Muscle of back (tissue), 3 donors: ENCODE measurements at regions not wholly inside any gene's neighbourhood (a gene's known extent, or its start where the extent isn't known, plus 50 kb on each side); places are given as distances from the start of the nearest gene placed in this dataset.
A peak's percentile ranks its signal among the peaks of the same experiment; 100 is the strongest.

Experiments used
- DNase-seq, 3 donors: peaks; one replicate each; pipeline versions ENCODE4 v3.0.0 to v3.0.0-alpha.2; 2013

DNA sequence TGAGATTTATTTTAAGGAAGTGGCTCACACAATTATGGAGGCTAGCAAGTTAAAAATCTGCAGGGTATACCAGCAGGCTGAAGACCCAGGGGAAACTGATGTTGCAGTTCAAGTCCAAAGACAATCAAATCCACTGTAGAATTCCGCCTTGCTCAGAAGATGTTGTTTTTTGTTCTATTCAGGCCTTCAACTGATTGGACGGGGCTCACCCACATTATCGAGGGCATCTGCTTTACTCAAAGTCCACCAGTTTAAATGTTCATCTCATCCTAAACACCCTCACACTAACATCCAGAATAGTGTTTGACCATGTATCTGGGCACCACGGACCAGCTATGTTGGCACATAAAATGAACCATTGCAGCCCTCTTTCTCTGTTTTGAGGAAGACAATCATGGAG lies 211.2 kb upstream of the GPR26 start:
- no peak for DNase-seq

DNA sequence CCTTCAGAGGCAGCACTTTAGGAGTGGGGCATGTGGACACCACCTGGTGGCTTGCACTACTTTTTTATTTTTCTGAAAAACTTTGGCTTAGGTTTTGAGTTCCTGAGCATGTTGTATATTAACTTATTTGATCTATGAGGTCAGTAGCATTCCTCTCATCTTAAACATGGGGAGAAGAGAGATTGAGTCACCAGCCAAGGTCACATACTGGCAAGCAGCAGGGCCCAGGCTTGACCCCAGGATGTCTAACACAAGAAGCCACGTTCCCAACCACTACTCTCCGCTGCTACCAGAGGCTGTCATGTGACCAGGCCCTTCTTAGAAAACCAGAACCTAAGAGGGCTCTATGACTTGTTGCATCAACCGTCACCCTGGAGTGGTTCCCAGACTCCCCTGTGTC lies 210.3 kb upstream of the GPR26 start:
- DNase-seq = no peak

DNA sequence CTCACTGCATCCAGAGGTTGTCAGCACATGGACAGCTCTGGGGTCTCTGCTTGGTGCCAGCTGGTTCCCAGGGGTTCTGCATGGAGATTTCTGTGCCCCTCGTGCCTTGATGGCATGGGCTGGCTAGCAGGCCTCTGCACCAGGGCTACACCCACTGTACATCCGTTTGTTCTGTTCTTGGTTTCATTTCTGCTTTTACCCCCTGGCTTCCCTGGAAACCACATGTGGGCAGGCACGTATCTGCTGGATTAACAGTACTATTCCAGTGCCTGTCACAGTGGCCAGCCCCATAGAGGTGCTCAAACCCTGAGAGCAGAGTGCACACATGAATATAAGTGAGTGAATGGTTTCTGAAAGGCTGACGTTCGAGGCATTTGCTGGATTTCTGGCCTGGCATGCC lies 207.2 kb upstream of the GPR26 start:
- DNase-seq = no peak

DNA sequence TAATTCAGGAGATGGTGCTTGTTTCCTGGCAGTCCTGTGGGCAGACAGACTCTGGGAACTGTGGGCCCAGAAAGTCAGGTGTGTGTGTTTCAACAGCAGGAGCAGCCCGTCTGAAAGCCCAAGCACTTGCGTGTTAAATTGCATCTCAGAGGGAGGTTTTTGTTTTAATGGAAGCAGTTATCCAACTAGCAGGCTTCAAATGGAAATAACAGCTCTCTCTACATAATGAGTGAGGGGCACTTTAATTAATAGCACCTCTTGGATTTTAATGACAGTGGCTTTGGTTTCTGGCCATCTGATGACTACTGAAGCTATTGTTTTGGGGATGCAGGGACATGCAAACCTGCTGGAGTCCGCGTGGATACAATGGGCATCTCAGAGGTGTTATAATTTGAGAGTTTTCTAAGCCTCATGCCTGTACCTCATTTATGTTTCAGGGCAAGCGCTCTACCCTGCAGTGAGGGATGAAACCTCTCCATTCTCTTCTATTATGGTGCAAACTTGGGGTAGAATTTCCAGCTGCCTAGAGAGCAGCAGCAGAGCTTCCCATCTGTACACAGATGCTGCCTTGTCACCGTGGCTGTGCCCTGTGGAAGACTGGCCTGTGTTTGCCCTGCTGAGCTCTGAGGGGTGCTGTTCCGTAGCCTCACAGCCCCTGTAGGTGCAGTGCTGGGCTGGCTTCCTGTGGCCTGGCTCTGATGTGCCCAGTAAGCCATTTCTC lies 206.6 kb upstream of the GPR26 start:
- no peak for DNase-seq

DNA sequence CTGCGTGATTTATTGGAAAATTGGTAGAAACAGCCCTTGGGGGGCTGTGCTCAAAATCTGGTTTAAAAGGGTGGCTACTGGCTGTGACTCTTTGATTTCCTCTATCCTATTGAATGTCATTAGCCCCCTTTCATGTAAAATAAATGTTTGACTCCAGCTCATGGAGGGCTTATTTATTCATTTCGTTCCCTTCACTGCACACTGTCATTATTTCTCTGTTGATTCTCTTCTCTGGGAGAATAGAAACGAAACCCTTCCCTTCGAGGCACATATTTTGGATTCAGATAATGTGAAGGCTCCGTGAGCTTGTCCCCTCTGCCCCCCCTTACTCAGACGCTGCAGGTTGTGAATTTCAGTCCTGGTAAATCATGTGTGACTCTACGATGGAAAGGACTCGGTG lies 203.9 kb upstream of the GPR26 start:
- DNase-seq = no peak

DNA sequence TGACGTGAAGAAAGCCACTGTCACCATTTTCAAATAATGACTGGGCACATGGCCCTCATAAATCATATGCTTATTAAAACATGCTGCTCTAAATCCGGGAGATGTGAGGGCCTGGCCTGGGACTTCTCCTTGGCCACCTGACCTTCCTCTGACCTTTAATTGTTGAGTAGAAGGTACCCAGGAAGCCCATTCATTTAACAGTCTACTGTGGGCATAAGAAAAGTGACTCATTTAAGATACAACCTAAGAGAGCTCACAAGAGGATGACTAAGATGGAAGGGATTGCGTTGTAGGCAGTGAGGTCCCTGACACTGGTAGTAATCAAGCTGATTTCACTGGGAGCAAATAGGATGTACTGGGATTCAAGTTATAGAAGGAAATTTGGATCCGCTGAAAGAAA lies 203.4 kb upstream of the GPR26 start:
- DNase-seq = no peak

DNA sequence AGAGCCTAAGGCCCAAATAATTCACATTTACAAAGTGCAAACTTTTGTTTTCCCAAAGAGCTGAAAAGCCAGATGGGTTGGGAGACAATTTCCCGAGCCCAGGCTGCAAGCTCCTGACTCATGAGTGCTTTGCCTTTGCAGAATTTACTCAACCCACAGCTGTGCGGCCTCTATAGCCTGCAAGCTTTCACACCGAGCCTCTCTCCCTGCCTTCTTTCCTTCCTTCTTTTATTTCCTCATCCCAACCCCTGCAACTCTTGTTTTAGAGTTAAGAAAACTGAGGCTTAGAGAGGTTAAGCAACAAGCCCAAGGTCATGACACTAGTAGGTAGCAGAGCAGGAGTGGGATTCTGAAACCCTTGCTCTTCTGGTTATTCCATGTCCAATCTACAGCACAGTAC lies 203.0 kb upstream of the GPR26 start:
- no peak for DNase-seq

DNA sequence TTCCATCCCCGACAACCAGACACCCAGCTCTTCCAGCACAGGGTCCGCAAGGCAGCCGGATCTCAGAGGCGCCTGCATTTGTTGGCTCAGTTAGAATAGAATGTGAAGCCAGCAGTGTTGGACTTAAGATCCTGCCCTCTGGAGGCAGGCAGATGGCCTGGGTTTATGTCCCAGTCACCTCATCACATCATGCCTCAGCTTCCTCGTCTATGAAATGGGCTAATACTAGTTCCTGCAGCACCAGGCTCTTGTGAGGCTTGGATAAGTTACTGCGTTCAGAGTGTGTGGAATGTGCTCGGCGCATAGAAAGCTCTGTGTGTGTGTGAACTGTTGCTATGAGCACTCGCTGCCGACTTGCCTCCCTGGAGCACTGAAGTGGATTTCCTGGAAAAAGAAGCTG lies 202.5 kb upstream of the GPR26 start:
- DNase-seq = peak in 1 of 3 donors; percentile 24

DNA sequence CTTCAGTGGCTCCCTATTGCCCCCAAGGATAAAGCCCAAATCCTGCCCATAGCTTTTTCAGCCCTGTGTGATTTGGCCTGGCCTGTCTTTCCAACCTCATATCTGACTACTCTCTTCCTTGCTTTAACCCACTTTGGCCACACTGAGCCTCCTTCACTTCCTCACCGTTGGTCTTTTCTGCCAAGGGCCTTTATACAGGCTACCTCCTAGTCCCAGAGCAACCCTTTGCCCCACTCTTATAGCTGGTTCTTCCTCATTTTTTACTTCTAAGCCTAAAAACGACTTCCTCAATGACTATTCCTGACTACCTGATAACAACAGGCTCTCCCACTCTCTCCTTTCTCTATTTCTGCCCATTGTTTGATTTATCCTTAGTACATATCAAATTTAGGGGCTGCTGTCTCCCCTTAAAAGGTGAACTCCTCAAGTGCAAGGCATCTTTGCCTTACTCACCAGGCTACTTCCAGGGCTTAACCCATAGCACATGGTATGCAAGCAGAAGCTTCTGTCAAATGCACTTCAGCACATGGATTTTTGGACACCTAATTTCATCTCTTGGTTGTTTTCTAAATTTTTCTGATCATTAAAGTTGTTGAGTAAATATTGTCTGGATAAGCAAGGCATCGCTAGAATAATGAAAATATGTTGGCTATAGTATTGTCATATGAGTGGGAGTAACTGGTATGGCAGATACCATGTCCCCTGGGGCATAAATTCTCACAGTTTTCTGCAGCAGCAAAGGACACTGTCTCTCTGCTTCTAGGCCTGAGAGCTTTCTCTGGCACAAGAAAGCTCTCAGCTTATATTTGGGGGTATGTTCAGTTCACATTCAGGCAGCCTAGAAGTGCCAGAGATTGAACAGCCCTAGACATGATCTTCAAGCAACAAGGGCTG lies 201.5 kb upstream of the GPR26 start:
- DNase-seq = no peak

DNA sequence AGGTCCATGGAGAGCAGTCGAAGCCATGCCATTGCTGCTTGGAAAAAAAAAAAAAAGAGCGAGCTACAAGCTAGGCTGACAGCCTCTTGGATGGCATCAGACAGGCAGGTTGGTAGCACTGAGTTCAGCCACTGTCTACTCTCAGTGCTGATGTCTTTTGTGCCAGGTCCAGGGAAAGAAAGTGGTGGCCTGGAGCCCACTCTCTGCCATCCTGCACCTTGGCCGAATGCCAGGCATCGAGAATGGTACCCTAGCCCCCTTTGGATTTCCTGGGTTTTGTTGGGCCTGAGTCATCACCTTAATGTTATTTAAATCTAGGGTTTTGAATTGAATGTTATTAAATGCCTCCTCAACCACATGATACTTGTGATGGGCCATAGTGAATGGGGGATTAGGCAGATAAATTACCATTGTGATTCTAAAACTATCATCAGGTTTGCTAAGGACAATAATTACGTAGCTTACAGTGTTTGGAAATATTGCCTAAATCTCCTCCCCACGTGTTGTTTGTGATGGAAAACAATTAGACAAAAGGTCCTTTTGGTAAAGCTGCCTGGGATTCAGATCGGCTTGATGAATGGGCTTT lies 195.7 kb upstream of the GPR26 start:
- no peak for DNase-seq

DNA sequence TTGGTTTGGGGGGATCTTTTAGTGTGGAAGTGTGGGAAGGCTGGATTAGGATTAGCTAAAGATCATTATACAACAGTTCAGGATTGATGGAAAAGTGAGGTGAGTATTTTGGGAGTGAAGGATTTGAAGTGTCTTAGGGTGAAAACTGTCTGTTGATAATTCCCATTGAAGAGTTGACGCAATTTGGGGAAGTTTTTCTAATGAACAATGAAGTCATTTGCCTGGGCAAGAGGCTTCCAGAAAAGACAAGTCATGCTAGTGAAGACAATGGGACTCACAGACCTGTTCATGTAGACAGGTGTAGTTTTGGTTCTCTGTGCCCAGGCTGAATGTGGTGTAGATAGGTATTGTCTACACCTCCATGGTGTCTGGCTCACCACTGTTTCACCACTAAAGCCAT lies 194.3 kb upstream of the GPR26 start:
- DNase-seq = no peak

DNA sequence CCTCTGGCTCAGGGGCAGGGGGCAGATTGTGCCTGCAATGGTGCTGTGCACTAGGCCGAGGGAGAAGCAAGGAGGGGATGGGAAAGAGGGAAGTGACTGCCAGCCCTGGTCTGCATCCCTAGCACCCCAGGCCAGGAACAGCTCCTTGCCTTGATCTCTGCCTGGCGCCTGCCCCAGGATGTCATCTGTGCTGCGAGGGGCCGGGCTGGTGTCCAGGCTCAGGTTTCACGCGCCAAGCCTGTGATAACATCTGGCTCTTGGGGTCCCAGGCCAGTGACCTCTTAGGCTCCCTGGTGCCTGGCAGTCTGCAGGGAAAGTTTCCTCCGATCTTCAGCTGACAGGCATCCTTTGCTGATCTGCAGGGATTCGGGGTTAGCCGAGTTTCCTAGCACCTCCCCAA lies 193.5 kb upstream of the GPR26 start:
- no peak for DNase-seq

DNA sequence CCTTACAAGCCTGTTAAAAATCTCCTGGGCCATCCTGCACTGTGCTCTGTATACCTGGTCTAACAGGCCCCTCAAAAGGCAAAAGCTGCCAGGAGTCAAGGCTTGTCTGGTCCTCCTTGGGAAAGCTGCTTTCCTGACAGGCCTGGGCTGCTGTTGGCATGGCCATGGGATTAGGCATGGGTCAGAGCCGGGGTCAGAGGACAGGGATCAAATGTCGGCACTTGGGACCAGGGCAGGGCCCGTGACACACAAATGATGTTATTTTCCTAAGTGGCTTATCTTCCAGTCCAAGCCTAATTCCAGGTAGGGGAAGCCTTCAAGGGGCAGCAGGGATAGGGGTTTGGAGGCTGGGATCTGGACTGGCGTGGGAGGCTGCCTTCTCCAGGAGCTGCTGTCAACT lies 191.5 kb upstream of the GPR26 start:
- DNase-seq = no peak

DNA sequence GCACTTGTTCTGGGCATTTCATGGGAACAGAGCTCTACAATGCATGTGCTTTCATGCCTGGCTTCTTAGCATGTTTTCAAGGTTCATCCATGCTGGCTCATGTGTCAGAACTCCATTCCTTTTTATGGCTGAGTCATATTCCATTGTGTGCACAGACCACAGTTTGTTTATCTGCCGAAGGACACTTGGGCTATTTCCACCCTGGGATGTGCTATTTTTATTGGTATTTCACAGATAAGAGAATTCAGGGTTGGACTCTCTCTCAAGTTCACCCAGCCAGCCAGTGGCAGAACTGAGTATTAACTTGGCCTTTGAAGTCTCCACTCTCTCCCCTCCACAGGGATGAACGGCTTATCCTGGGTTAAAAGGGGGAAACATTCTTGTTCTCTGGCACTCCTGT lies 190.7 kb upstream of the GPR26 start:
- DNase-seq = no peak

DNA sequence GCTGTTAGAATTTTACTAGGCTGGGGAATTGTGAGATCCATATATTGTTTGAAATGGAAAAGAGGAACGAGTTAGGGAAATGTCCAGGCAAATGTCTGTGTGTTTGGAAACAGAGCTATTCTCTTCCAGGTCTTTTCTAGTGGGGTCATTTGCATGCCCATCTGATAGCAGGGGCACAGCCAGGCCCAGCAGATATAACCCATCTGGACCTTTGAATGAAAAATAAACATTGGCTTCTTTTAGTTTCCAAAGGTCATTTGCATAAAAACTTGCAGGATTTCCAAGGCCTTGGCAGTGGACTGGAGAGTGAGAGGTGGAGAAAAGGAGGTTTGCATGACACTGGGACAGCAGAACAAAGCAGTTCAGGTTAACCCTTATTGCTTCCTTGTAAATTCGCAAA lies 188.0 kb upstream of the GPR26 start:
- DNase-seq = no peak

DNA sequence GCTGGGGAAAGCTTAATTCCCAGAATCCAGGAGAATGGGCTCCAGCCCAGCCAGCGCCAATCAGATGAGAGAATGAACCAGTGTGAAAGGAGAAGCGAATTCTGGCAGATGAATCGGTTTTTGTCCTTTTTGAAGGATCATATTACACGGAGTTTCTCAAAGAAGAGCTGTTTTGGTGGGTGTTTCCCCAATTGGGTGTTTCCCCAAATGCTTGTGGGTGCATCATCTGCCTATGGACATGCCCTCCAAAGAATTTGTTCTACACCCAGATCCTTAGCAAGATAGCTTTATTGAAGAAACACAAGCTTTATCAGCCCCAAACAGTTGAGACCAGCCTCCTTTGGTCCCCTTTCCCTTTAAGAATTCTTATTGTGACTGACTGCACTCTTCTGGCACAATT lies 186.5 kb upstream of the GPR26 start:
- no peak for DNase-seq

DNA sequence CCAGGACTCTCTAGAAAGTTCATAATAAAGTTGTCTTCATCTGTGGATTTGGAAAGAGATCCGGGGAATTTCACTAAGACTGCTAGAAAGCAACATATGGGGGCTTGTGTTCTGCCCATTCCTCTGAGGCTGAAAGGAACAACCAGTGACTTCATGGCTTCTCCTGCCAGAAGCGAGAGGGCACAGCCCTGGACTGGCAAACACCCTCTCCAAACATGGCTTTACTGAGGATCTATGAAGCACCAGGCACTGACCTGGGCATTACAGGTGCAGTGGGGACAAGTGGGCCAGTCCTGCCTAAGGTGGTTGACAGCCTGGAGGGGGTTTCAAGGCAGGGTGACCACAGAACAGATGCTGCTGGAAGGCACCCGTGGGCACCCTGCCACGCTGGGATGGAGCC lies 185.8 kb upstream of the GPR26 start:
- no peak for DNase-seq

DNA sequence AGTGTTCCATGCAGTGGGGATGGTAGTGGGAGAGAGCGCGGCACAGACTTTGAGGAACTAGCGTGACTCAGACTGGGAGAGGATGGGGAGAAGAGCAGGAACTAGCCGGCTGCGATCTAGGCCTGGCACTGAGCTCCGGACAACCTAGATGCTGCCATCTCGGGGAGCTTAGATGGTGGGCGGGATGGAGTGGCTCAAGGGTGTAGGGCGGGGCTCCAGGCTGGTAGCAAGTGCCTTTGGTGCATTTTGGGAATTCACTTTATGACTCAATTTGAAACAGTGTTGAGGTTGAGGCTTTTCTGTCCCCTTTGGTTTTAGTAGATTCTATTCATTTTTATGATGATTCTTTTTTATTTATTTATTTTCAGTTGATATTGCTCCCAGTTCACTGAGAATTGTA lies 185.3 kb upstream of the GPR26 start:
- no peak for DNase-seq

DNA sequence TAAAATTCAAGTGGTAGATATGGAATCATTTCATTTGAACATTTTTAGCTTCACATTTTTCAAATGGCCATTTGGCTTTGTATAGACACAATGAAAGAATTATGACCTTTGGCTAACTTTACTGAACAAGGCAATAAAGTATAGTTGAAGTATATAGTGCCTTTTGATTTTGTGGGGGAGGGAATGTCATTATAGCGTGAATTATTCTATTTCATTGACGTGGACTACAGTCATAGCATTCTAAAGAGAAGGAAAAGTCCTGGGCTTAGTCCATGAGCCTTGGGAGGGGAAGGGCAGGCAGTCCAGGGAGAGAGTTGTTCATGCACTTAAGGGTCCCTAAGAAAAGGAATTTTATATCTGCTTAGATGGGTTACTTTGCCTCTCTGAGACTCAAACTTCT lies 181.4 kb upstream of the GPR26 start:
- peak in 1 of 3 donors; percentile 5 for DNase-seq

DNA sequence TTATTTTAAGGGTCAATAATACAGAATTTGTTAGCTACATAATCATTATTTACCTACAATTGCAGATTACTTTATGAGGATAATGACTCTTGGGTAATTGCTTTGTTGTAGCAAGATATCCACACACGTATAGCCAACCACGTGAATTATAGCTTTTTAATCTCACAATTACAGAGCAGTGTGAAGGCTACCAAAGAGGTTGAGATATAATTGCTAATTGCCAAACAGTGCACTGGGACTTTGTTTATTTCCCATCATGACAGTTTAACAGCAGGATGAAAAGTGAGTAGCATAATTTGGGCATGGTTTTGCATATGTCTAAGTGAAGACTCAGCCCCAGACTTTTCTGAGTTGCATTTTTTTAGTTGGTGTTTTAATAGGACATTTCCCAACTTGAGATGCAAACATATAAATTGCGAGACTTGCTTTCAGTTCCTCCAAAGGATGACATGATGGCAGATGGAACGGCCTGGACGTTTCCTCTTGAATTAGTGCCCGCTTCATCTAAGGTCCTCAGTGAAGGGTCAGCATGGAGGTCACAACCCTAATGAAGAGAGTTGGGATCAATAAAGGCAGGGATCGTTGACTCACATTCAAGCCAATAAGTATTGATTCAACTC lies 180.7 kb upstream of the GPR26 start:
- DNase-seq = no peak

DNA sequence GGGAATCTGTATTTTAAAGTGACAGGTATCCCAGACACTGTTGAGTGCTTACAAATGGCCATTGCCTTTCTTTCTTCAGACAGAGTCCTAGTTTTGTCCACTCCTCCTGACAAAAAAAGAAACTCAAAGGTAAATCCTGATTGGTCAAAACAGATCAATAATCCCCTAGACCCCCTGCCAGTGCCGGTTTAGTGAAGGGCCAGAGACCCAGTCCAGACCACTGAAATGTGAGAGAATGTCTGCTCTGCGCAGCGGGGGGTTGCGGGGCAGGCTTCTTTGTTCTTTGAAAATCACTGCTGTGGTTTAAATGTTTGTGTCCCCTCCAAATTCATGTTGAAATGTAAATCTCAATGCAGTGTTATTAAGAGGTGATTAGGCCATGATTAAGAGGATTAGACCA lies 177.7 kb upstream of the GPR26 start:
- no peak for DNase-seq

DNA sequence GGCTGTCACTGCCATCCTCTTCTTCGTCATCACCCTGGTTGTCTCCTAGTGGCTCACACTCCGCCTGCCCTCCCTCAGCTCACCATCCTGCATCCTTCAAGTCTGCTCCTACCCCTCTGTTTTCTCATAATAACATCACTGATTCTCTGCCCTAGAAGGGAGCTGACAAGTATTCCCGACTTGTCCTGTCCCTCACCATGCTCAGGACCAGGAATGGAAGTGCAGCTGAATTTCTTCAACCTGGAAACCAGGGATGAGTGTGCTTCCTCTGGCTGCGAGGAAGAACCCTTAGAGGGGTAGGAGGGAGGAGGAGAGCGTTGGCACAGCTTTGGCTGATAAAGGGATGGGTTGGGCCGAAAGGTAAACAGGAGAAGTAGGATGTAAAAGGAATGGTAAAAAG lies 174.8 kb upstream of the GPR26 start:
- DNase-seq = no peak

DNA sequence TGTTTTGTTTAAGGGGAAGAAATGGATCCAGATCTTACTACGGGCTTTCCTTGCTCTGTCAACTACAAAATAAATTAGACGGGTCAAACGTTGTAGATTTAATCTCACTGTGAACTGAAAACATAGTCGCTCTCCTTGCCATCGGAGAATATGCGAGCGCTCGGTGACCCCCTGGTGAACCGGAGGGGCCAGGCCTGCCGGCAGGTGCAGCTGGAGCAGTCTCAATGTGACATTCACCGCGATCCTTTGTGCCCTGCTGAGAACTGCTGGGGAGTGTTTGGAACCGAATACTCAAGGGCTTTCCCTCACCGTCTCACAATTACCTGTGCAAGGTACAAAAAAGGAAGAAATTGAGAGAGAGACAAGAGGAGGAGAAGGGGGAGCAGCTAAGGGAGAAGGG lies 174.1 kb upstream of the GPR26 start:
- no peak for DNase-seq
